GM18520 (cell line): ENCODE measurements at regions not wholly inside any gene's neighbourhood (a gene's known extent, or its start where the extent isn't known, plus 50 kb on each side); places are given as distances from the start of the nearest gene placed in this dataset.
"Not testable (repeated sequence)": the region's sequence is repeated elsewhere in the genome, so short reads cannot be mapped to it uniquely, and the experiment has no call there.

Experiments
- ATAC-seq: cut with Tn5 transposase; IDR thresholded peaks from one replicate; pipeline ENCODE4 v1.9.1; 2021; ENCODE audit not compliant: unreplicated experiment

- ATAC-seq = no peak
These were observed 970.7 kb upstream of the FBXO33 start for GRCh38 chr14:40402957-40403356.

- ATAC-seq = no peak
These were observed 966.7 kb upstream of the FBXO33 start for GRCh38 chr14:40398981-40399380.

GRCh38 chr14:40394634-40395340 is 962.6 kb upstream of the FBXO33 start:
- ATAC-seq = no peak

GRCh38 chr14:40393143-40393542 is 960.9 kb upstream of the FBXO33 start:
- ATAC-seq = no peak

- ATAC-seq = no peak
These were observed 954.2 kb upstream of the FBXO33 start for GRCh38 chr14:40386433-40386832.

- ATAC-seq = no peak
These were observed 942.0 kb upstream of the FBXO33 start for GRCh38 chr14:40374221-40374620.

GRCh38 chr14:40371011-40371410 is 938.8 kb upstream of the FBXO33 start:
- ATAC-seq = no peak

GRCh38 chr14:40368314-40368713 is 936.1 kb upstream of the FBXO33 start:
- no peak for ATAC-seq

- ATAC-seq = no peak
These were observed 935.5 kb upstream of the FBXO33 start for GRCh38 chr14:40367717-40368116.

GRCh38 chr14:40365305-40365704 is 933.1 kb upstream of the FBXO33 start:
- ATAC-seq = no peak

- no peak for ATAC-seq
These were observed 930.6 kb upstream of the FBXO33 start for GRCh38 chr14:40362856-40363255.

- no peak for ATAC-seq
These were observed 922.5 kb upstream of the FBXO33 start for GRCh38 chr14:40354754-40355153.

- ATAC-seq = not testable (repeated sequence)
These were observed 915.9 kb upstream of the FBXO33 start for GRCh38 chr14:40348104-40348503.

GRCh38 chr14:40347675-40348074 is 915.4 kb upstream of the FBXO33 start:
- ATAC-seq = no peak

GRCh38 chr14:40346275-40346674 is 914.0 kb upstream of the FBXO33 start:
- ATAC-seq = no peak

- no peak for ATAC-seq
These were observed 913.1 kb upstream of the FBXO33 start for GRCh38 chr14:40345334-40345733.

GRCh38 chr14:40340708-40341107 is 908.5 kb upstream of the FBXO33 start:
- ATAC-seq = no peak

GRCh38 chr14:40336846-40337245 is 904.6 kb upstream of the FBXO33 start:
- ATAC-seq = no peak

- not testable (repeated sequence) for ATAC-seq
These were observed 894.3 kb upstream of the FBXO33 start for GRCh38 chr14:40326519-40326918.

- no peak for ATAC-seq
These were observed 886.0 kb upstream of the FBXO33 start for GRCh38 chr14:40318211-40318719.

GRCh38 chr14:40317690-40318089 is 885.5 kb upstream of the FBXO33 start:
- no peak for ATAC-seq

- ATAC-seq = no peak
These were observed 880.1 kb upstream of the FBXO33 start for GRCh38 chr14:40312296-40312695.

GRCh38 chr14:40309124-40309523 is 876.9 kb upstream of the FBXO33 start:
- ATAC-seq = no peak
